PFSK-1 (cell line): ENCODE measurements at regions not wholly inside any gene's neighbourhood (a gene's known extent, or its start where the extent isn't known, plus 50 kb on each side); places are given as distances from the start of the nearest gene placed in this dataset.

Experiments
- POLR2AphosphoS5 ChIP-seq: IDR thresholded peaks from 2 replicates; pipeline ENCODE4 v1.6.1; 2012; ENCODE audit warnings: low read depth, mild to moderate bottlenecking, control low read depth, low read length, moderate library complexity
- REST ChIP-seq, 2 experiments: IDR thresholded peaks; 2 replicates each; pipeline versions ENCODE4 v1.6.1 to v1.8.0; 2011 to 2012; ENCODE audit warnings: low read depth in 2 of 2, low read length in 2 of 2, control low read depth in 1 of 2, inconsistent platforms in 1 of 2, mild to moderate bottlenecking in 1 of 2, moderate library complexity in 1 of 2; ENCODE audit not compliant: insufficient read depth in 1 of 2
- SIN3A ChIP-seq: IDR thresholded peaks from 2 replicates; pipeline ENCODE4 v1.6.1; 2012; ENCODE audit warnings: mild to moderate bottlenecking, low read length, moderate library complexity, borderline replicate concordance; ENCODE audit not compliant: insufficient read depth
- TAF1 ChIP-seq: IDR thresholded peaks from 2 replicates; pipeline ENCODE4 v1.6.1; 2012; ENCODE audit warnings: low read length, control low read depth, borderline replicate concordance; ENCODE audit not compliant: insufficient read depth

GRCh38 chr5:33167541-33167940, 273.2 kb upstream of the TARS1 start:
- TF ChIP-seq REST (IDR thresholded peaks at IDR 0.05; ENCODE audit: insufficient read depth in 1 of 2, low read depth in 2 of 2, low read length in 2 of 2), result no peak
- TF ChIP-seq TAF1, result no peak
- no peak for TF ChIP-seq SIN3A
- no peak for TF ChIP-seq POLR2AphosphoS5
